Mesendoderm (in vitro differentiated cells): ENCODE measurements at regions not wholly inside any gene's neighbourhood (a gene's known extent, or its start where the extent isn't known, plus 50 kb on each side); places are given as distances from the start of the nearest gene placed in this dataset.
"Not testable (repeated sequence)": the region's sequence is repeated elsewhere in the genome, so short reads cannot be mapped to it uniquely, and the experiment has no call there.

ENCODE experiments used
- DNase-seq: peaks from one replicate; pipeline ENCODE4 v3.0.0; 2013
- H2AK5ac ChIP-seq: 2 replicates; pipeline ENCODE4 v1.6.1; 2013; ENCODE audit warnings: low read length, inconsistent platforms
- H2BK120ac ChIP-seq: 2 replicates; pipeline ENCODE4 v1.6.1; 2013; ENCODE audit warnings: low read depth, mild to moderate bottlenecking, low read length, moderate library complexity, mixed read lengths
- H2BK15ac ChIP-seq: replicated peaks from 2 replicates; pipeline ENCODE4 v1.6.1; 2013; ENCODE audit warnings: low read depth, mild to moderate bottlenecking, moderate library complexity
- H2BK5ac ChIP-seq: 2 replicates; pipeline ENCODE4 v1.6.1; 2013; ENCODE audit warnings: low read length, inconsistent platforms
- H3K18ac ChIP-seq: 2 replicates; pipeline ENCODE4 v1.6.1; 2013; ENCODE audit warnings: mild to moderate bottlenecking, low read length, mixed read lengths
- H3K23ac ChIP-seq: one replicate; pipeline ENCODE4 v1.6.1; 2013; ENCODE audit warnings: low read length
- H3K27ac ChIP-seq: 2 replicates; pipeline ENCODE4 v1.5.1; 2013; ENCODE audit warnings: low read depth, mild to moderate bottlenecking, inconsistent platforms, low read length, moderate library complexity
- H3K27me3 ChIP-seq: 2 replicates; pipeline ENCODE4 v1.6.1; 2013; ENCODE audit warnings: low read length, control low read depth, mild to moderate bottlenecking, inconsistent platforms; ENCODE audit not compliant: insufficient read depth, poor library complexity
- H3K36me3 ChIP-seq: 2 replicates; pipeline ENCODE4 v1.6.1; 2013; ENCODE audit warnings: low read length, inconsistent platforms; ENCODE audit not compliant: control insufficient read depth, insufficient read depth
- H3K4ac ChIP-seq: one replicate; pipeline ENCODE4 v1.6.1; 2013; ENCODE audit warnings: low read depth, mild to moderate bottlenecking, low read length, moderate library complexity
- H3K4me1 ChIP-seq: 2 replicates; pipeline ENCODE4 v1.6.1; 2013; ENCODE audit warnings: low read depth, low read length, inconsistent platforms; ENCODE audit not compliant: control insufficient read depth
- H3K4me2 ChIP-seq: 2 replicates; pipeline ENCODE4 v1.6.1; 2013; ENCODE audit warnings: low read length
- H3K4me3 ChIP-seq: 2 replicates; pipeline ENCODE4 v1.5.1; 2013; ENCODE audit warnings: mild to moderate bottlenecking, low read length
- H3K56ac ChIP-seq: one replicate; pipeline ENCODE4 v1.6.1; 2013; ENCODE audit warnings: low read length
- H3K79me1 ChIP-seq: 2 replicates; pipeline ENCODE4 v1.6.1; 2013; ENCODE audit warnings: low read length, inconsistent platforms
- H3K79me2 ChIP-seq: 2 replicates; pipeline ENCODE4 v1.6.1; 2013; ENCODE audit warnings: mild to moderate bottlenecking, low read length; ENCODE audit not compliant: control insufficient read depth, insufficient read depth
- H3K9ac ChIP-seq: 2 replicates; pipeline ENCODE4 v1.6.1; 2013; ENCODE audit warnings: low read length, inconsistent platforms
- H4K5ac ChIP-seq: one replicate; pipeline ENCODE4 v1.6.1; 2013; ENCODE audit warnings: low read length
- H4K8ac ChIP-seq: one replicate; pipeline ENCODE4 v1.6.1; 2013; ENCODE audit warnings: low read depth, mild to moderate bottlenecking, control low read depth, low read length, moderate library complexity
- WGBS: extraction: QIAGEN DNeasy Blood & Tissue Kit; methylation state at CpG from one replicate; pipeline ENCODE4 v1.1.7; 2013; ENCODE audit warnings: low lambda C conversion rate, missing lambda C conversion rate; ENCODE audit not compliant: insufficient coverage; ENCODE audit errors: extremely low coverage; 5-methylcytosine and 5-hydroxymethylcytosine counted together

DNA sequence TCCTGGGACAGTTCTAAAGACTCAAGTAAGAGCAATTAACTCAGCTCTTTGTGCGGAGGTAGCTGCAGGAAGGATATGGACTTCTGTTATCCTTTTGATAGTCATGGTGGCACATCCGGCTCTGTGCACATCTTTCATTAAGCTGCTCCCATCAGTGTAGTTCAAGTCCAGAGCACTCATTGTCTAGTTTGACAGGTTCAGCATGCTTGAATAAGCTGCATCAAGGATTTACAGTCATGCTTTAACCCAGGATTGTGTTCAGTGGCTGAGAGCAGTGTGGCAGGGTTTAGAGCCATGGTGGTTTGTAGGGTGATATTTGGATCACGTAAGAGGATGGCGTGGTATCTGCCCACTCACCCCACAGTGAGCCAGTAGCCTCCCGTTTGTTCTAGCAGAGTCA is 435.0 kb upstream of the NPAP1 start:
- H3K23ac ChIP-seq, H3K18ac ChIP-seq, H3K4me2 ChIP-seq, H3K9ac ChIP-seq, H3K27ac ChIP-seq, H3K79me2 ChIP-seq, H3K36me3 ChIP-seq, H3K27me3 ChIP-seq, H4K5ac ChIP-seq, H3K79me1 ChIP-seq, H3K4me3 ChIP-seq, H3K56ac ChIP-seq, H2BK15ac ChIP-seq, H3K4ac ChIP-seq, H3K4me1 ChIP-seq, DNase-seq, H4K8ac ChIP-seq, H2BK120ac ChIP-seq, H2AK5ac ChIP-seq, H2BK5ac ChIP-seq: not testable (repeated sequence)
- no CpG with 5 or more reads among the region's 5 CpGs for WGBS

DNA sequence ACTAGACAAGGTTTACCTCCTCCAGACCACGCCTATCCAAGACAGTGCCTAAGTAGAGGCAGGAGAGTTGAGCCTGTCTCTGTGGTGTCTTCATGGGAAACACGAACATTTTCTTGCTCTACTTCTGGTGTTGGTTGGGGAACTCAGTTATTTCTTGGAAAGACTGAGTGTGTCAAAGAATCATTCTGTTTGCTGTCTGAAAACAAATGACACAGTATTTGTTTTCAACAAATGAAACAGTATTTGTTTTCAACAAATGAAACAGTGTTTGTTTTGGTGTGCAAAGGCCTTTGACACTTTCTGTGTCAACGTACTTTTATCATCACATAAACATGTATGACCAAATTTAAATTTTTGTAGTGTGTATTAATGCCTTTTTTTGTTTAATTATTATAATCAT is 416.5 kb upstream of the NPAP1 start:
- DNase-seq: not testable (repeated sequence)

GRCh38 chr15:24260407-24260806 is 415.2 kb upstream of the NPAP1 start:
- H3K79me2 ChIP-seq, H3K18ac ChIP-seq, H3K23ac ChIP-seq, H4K8ac ChIP-seq, H4K5ac ChIP-seq, H2BK5ac ChIP-seq, H3K4me1 ChIP-seq, H2BK120ac ChIP-seq, H3K4me2 ChIP-seq, H3K56ac ChIP-seq, H3K27ac ChIP-seq, H3K4me3 ChIP-seq, H2BK15ac ChIP-seq, H3K36me3 ChIP-seq, H2AK5ac ChIP-seq, H3K4ac ChIP-seq, H3K27me3 ChIP-seq, H3K9ac ChIP-seq, H3K79me1 ChIP-seq: not testable (repeated sequence)
- DNase-seq: peak; percentile 1
- WGBS: no CpG with 5 or more reads among the region's 10 CpGs

More for the DNA sequence above, 416.5 kb upstream of the NPAP1 start:
- not testable (repeated sequence) for H3K36me3 ChIP-seq, H2BK15ac ChIP-seq, H3K79me2 ChIP-seq, H3K27me3 ChIP-seq, H2AK5ac ChIP-seq, H3K56ac ChIP-seq, H3K18ac ChIP-seq, H2BK120ac ChIP-seq, H3K4me3 ChIP-seq, H3K79me1 ChIP-seq, H3K9ac ChIP-seq, H2BK5ac ChIP-seq, H3K27ac ChIP-seq, H4K5ac ChIP-seq, H3K4me1 ChIP-seq, H3K4me2 ChIP-seq, H3K4ac ChIP-seq, H4K8ac ChIP-seq, H3K23ac ChIP-seq
- no CpG with 5 or more reads among the region's 3 CpGs for WGBS

DNA sequence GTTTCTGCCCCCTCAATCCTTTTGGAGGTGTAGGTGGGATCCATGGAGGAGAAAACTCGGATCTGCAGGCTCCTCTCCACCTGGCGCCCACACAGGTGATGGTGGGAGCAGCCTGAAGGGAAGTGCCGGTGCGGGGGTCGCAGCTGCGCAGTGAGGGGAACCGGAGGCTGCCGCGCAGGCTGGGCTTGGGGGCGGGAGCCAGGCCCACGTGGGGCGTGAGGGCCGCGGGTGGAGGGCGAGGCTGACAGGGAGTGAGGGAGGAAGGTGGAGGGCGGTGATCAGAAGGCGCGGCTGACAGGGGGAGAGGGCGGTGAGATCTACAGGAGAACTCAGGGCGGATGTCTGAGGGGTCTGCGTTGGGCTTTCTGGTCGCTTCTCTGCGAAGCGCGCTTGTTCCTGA is 414.7 kb upstream of the NPAP1 start:
- H2BK120ac ChIP-seq, DNase-seq, H3K27me3 ChIP-seq, H3K27ac ChIP-seq, H3K56ac ChIP-seq, H3K4me3 ChIP-seq, H3K23ac ChIP-seq, H3K36me3 ChIP-seq, H2BK15ac ChIP-seq, H2AK5ac ChIP-seq, H4K8ac ChIP-seq, H2BK5ac ChIP-seq, H4K5ac ChIP-seq, H3K9ac ChIP-seq, H3K4ac ChIP-seq, H3K4me1 ChIP-seq, H3K79me2 ChIP-seq, H3K79me1 ChIP-seq, H3K18ac ChIP-seq, H3K4me2 ChIP-seq: not testable (repeated sequence)
- WGBS: no CpG with 5 or more reads among the region's 25 CpGs

DNA sequence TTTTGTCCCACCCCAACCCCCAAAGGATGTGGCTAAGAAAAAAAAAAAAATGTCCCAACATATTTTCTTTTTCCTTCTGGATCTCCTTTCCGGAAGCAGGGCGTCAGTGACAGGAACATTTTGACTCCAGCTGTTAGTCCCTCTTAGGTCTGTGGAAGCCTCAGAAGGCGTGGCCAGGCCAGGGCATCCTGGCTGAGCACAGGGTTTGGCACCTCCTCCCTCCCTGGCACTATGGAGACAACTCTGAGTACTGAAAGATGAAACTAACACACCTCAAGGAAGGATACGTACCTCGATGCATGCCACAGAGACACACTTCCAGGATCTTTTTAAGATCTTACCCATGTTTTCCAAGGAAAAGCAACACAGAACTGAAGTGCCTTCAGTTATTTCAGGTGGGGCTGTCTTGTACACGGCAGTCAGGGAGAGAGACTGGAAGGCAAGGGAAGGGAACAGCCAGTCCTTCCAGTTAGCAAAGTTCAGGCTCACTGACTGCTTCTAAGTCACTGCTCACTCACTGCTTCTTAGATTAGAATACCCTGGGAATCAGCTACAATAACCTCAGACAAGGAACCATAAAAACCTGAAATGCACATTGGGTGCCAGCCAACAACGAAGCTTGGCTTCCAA is 406.9 kb upstream of the NPAP1 start:
- H3K79me1 ChIP-seq, H3K27me3 ChIP-seq, H2BK15ac ChIP-seq, H4K5ac ChIP-seq, H3K4me3 ChIP-seq, H2BK5ac ChIP-seq, H3K79me2 ChIP-seq, H4K8ac ChIP-seq, H2AK5ac ChIP-seq, H3K9ac ChIP-seq, H3K56ac ChIP-seq, DNase-seq, H3K18ac ChIP-seq, H3K23ac ChIP-seq, H3K4me1 ChIP-seq, H2BK120ac ChIP-seq, H3K4ac ChIP-seq, H3K27ac ChIP-seq, H3K4me2 ChIP-seq, H3K36me3 ChIP-seq: not testable (repeated sequence)
- no CpG with 5 or more reads among the region's 7 CpGs for WGBS

DNA sequence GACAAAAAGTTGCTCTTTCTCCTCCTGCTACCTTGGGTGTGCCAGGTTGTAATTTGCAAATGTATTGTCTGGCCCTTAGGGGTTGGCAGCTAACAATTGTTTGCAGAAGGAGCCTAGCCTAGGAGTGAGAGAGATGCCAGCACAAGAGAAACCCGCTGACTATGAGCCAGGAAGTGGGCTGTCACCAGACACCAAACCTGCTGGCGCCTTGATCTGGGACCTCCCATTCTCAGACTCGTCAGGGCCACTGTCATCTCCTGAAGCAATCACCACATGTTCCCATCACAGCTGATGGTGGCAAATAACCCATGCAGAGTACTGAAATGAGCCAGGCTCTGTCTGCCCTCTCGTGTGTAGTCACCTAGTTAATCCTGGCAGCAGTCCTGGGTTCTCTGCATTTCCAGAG is 406.4 kb upstream of the NPAP1 start:
- Histone ChIP-seq H2BK5ac (no peak overlapping the region), H3K27me3 (no peaks in the 10 kb centered on the region), H3K4me2 (no peak overlapping the region), H3K36me3 (no peaks in the 10 kb centered on the region), H3K79me1 (no peaks in the 10 kb centered on the region), H3K27ac (no peak overlapping the region), H3K56ac (no peak overlapping the region), H3K9ac (no peak overlapping the region), H3K4ac (no peak overlapping the region), H3K4me1 (no peaks in the 10 kb centered on the region), H3K79me2 (no peaks in the 10 kb centered on the region), H2BK120ac (no peak overlapping the region), H2BK15ac (no peak overlapping the region), H3K18ac (no peak overlapping the region), H3K23ac (no peak overlapping the region), H3K4me3 (no peak overlapping the region), H4K5ac (no peak overlapping the region), H2AK5ac (no peak overlapping the region), H4K8ac (no peak overlapping the region)
- WGBS: no CpG with 5 or more reads among the region's 4 CpGs
- DNase-seq: peak; percentile 0
